Activated naive CD4-positive, alpha-beta T cell treated with anti-CD3 and anti-CD28 coated beads for 36 hours (primary cell): ENCODE measurements at regions not wholly inside any gene's neighbourhood (a gene's known extent, or its start where the extent isn't known, plus 50 kb on each side); places are given as distances from the start of the nearest gene placed in this dataset.
"Not testable (repeated sequence)": the region's sequence is repeated elsewhere in the genome, so short reads cannot be mapped to it uniquely, and the experiment has no call there.

Experiments used
- CTCF ChIA-PET: fragments of 350-600 bp; sonication (Branson Sonifier 250); formaldehyde crosslinking; loops from one replicate; lab custom pipeline; 2021; ENCODE audit warnings: antibody characterized with exemption; lab: Charles Lee
- DNase-seq: peaks from one replicate; pipeline ENCODE4 v3.0.0-alpha.2; 2020
- H3K27ac Mint-ChIP-seq: one replicate; pipeline ENCODE4 v1.8.0; 2021; ENCODE audit warnings: mild to moderate bottlenecking, mixed read lengths
- H3K27me3 Mint-ChIP-seq: one replicate; pipeline ENCODE4 v1.8.0; 2021; ENCODE audit warnings: low read depth, mixed read lengths
- H3K36me3 Mint-ChIP-seq: one replicate; pipeline ENCODE4 v1.8.0; 2021; ENCODE audit warnings: low read depth, mixed read lengths
- H3K4me1 Mint-ChIP-seq: one replicate; pipeline ENCODE4 v1.8.0; 2021; ENCODE audit warnings: low read depth, mixed read lengths
- H3K4me3 Mint-ChIP-seq: one replicate; pipeline ENCODE4 v1.8.0; 2021; ENCODE audit warnings: mild to moderate bottlenecking, moderate library complexity, mixed read lengths
- H3K9me3 Mint-ChIP-seq: one replicate; pipeline ENCODE4 v1.8.0; 2021; ENCODE audit warnings: mixed read lengths
- intact Hi-C: fragments of 100-400 bp; cut with micrococcal nuclease; formaldehyde crosslinking; loops from one replicate; pipeline ENCODE4 v1.15.1; 2023

GRCh38 chrX:102784550-102784949, 64.0 kb downstream of the GPRASP3 start:
- Mint-ChIP-seq H3K4me1 (no peaks in the 10 kb centered on the region), H3K9me3 (no peaks in the 10 kb centered on the region), H3K27me3 (no peaks in the 10 kb centered on the region), H3K27ac (no peak overlapping the region), H3K36me3 (peaks cover 16% of the 10 kb centered on the region), H3K4me3 (no peak overlapping the region)
- CTCF ChIA-PET, result no interaction called here
- no peak for DNase-seq
- intact Hi-C loops, result no loop called here

- CTCF ChIA-PET, result interaction anchor here (0.7 kb wide), 1 partner anchor 15 kb away, joined by 3 read pairs; no protein-coding TSS in a partner anchor
- Mint-ChIP-seq H3K27ac (no peak overlapping the region), H3K4me3 (no peak overlapping the region), H3K36me3 (peaks cover 24% of the 10 kb centered on the region), H3K9me3 (peaks cover 2% of the 10 kb centered on the region), H3K4me1 (no peaks in the 10 kb centered on the region), H3K27me3 (no peaks in the 10 kb centered on the region)
- intact Hi-C loops, result no loop called here
- DNase-seq, result no peak
Observed at GRCh38 chrX:102787283-102787682, 66.7 kb downstream of the GPRASP3 start.

DNA sequence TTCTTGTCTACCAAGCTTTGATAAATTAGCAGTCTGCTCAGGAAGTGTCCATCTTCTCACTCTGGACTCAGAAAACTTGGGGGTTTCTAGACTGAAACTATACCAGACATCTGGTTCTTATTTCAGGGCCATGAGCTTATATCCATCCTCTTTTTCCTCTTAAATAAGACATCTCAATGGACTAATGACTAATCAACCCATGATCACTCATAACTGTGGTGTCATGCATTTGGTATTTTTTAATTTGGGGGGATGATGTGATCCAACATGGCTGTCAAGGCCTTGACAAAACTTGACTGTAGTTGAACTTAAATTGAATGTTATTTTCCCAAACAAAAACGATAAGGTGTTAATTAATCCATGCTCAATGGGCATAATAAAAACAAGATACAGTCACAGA, 87.8 kb downstream of the GPRASP3 start:
- H3K4me3 Mint-ChIP-seq, result no peak overlapping the region
- no peaks in the 10 kb centered on the region for H3K9me3 Mint-ChIP-seq
- H3K27me3 Mint-ChIP-seq, result no peaks in the 10 kb centered on the region
- H3K4me1 Mint-ChIP-seq, result no peaks in the 10 kb centered on the region
- CTCF ChIA-PET, result interaction anchor here (0.7 kb wide), 1 partner anchor 143 kb away, joined by 3 read pairs; no protein-coding TSS in a partner anchor
- peaks cover 1% of the 10 kb centered on the region for H3K36me3 Mint-ChIP-seq
- intact Hi-C loops, result no loop called here
- no peak for DNase-seq
- no peak overlapping the region for H3K27ac Mint-ChIP-seq

DNA sequence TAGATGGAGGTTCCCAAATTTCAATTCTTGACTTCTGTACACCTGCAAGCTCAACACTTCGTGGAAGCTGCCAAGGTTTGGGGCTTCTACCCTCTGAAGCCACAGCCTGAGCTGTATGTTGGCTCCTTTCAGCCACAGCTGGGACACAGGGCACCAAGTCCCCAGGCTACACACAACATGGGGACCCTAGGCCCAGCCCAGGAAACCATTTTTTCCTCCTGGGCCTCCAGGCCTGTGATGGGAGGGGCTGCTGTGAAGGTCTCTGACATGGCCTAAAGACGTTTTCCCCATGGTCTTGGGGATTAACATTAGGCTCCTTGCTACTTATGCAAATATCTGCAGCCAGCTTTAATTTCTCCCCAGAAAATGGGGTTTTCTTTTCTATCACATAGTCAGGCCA, 97.7 kb downstream of the GPRASP3 start:
- H3K27me3 Mint-ChIP-seq, H3K4me1 Mint-ChIP-seq, H3K9me3 Mint-ChIP-seq, H3K27ac Mint-ChIP-seq, DNase-seq, intact Hi-C loops, H3K4me3 Mint-ChIP-seq, CTCF ChIA-PET: not testable (repeated sequence)
- peaks cover 28% of the 10 kb centered on the region for H3K36me3 Mint-ChIP-seq

GRCh38 chrX:102832661-102833060, 104.4 kb upstream of the RAB40AL start:
- H3K27me3 Mint-ChIP-seq, result no peaks in the 10 kb centered on the region
- H3K9me3 Mint-ChIP-seq, result no peaks in the 10 kb centered on the region
- intact Hi-C loops, result no loop called here
- CTCF ChIA-PET, result no interaction called here
- H3K36me3 Mint-ChIP-seq, result peaks cover 6% of the 10 kb centered on the region
- H3K4me1 Mint-ChIP-seq, result no peaks in the 10 kb centered on the region
- DNase-seq, result no peak
- no peak overlapping the region for H3K4me3 Mint-ChIP-seq
- H3K27ac Mint-ChIP-seq, result no peak overlapping the region

- H3K4me1 Mint-ChIP-seq, result no peaks in the 10 kb centered on the region
- H3K27me3 Mint-ChIP-seq, result no peaks in the 10 kb centered on the region
- H3K27ac Mint-ChIP-seq, result no peak overlapping the region
- no peak for DNase-seq
- no peaks in the 10 kb centered on the region for H3K9me3 Mint-ChIP-seq
- H3K36me3 Mint-ChIP-seq, result peaks cover 6% of the 10 kb centered on the region
- intact Hi-C loops, result no loop called here
- CTCF ChIA-PET, result no interaction called here
- no peak overlapping the region for H3K4me3 Mint-ChIP-seq
Observed at GRCh38 chrX:102833136-102833535, 103.9 kb upstream of the RAB40AL start.

GRCh38 chrX:102835504-102836146, 101.4 kb upstream of the RAB40AL start:
- no peaks in the 10 kb centered on the region for H3K27me3 Mint-ChIP-seq
- no peak overlapping the region for H3K27ac Mint-ChIP-seq
- intact Hi-C loops, result loop anchor here (5.0 kb wide), 1 partner anchor 318 kb away; the partner anchor contains the start of gene TMSB15A
- CTCF ChIA-PET, result interaction anchor here (1.0 kb wide), 1 partner anchor 64 kb away, joined by 3 read pairs; no protein-coding TSS in a partner anchor
- H3K4me1 Mint-ChIP-seq, result no peaks in the 10 kb centered on the region
- DNase-seq, result peak; percentile 16
- peaks cover 4% of the 10 kb centered on the region for H3K36me3 Mint-ChIP-seq
- no peak overlapping the region for H3K4me3 Mint-ChIP-seq
- H3K9me3 Mint-ChIP-seq, result no peaks in the 10 kb centered on the region

- CTCF ChIA-PET, result no interaction called here
- H3K36me3 Mint-ChIP-seq, result no peaks in the 10 kb centered on the region
- no peak for DNase-seq
- no peak overlapping the region for H3K4me3 Mint-ChIP-seq
- H3K4me1 Mint-ChIP-seq, result no peaks in the 10 kb centered on the region
- H3K27me3 Mint-ChIP-seq, result no peaks in the 10 kb centered on the region
- no peak overlapping the region for H3K27ac Mint-ChIP-seq
- intact Hi-C loops, result loop anchor here (5.0 kb wide), 1 partner anchor 321 kb away; the partner anchor contains the start of gene TMSB15A
- no peaks in the 10 kb centered on the region for H3K9me3 Mint-ChIP-seq
Observed at GRCh38 chrX:102837847-102838246, 99.2 kb upstream of the RAB40AL start.

- Mint-ChIP-seq H3K36me3 (no peaks in the 10 kb centered on the region), H3K27ac (no peak overlapping the region), H3K9me3 (no peaks in the 10 kb centered on the region), H3K27me3 (no peaks in the 10 kb centered on the region), H3K4me1 (no peaks in the 10 kb centered on the region), H3K4me3 (no peak overlapping the region)
- CTCF ChIA-PET, result no interaction called here
- no peak for DNase-seq
- intact Hi-C loops, result no loop called here
Observed at GRCh38 chrX:102840871-102841705, 96.0 kb upstream of the RAB40AL start.

GRCh38 chrX:102841706-102842003, 95.4 kb upstream of the RAB40AL start:
- Mint-ChIP-seq H3K27ac (no peak overlapping the region), H3K4me1 (peaks cover 3% of the 10 kb centered on the region), H3K4me3 (no peak overlapping the region), H3K27me3 (no peaks in the 10 kb centered on the region), H3K9me3 (no peaks in the 10 kb centered on the region), H3K36me3 (no peaks in the 10 kb centered on the region)
- CTCF ChIA-PET, result no interaction called here
- DNase-seq, result no peak
- intact Hi-C loops, result no loop called here

DNA sequence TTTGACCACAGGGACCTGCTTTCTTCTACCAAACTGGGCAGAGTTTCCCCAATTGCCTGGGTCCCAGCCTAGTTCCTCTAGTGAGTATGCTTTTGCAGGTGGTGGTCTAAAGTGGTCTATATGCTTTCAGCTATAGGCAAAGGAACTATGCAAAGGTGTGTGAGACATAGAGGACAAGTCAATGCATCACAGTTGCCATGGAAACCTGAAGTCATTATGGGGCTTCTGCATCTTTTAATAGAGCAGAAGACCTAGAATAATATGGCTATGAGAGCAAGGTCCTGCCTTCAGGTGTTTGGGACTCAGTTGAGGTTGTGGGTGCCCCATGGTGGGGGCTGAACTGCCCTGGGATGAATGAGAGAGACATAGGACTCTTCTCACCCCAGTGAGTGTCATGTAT, 92.1 kb upstream of the RAB40AL start:
- Mint-ChIP-seq H3K36me3 (peaks cover 2% of the 10 kb centered on the region), H3K27ac (no peak overlapping the region), H3K4me3 (no peak overlapping the region), H3K27me3 (no peaks in the 10 kb centered on the region), H3K4me1 (peaks cover 5% of the 10 kb centered on the region), H3K9me3 (no peaks in the 10 kb centered on the region)
- DNase-seq, result no peak
- CTCF ChIA-PET, result no interaction called here
- intact Hi-C loops, result no loop called here

DNA sequence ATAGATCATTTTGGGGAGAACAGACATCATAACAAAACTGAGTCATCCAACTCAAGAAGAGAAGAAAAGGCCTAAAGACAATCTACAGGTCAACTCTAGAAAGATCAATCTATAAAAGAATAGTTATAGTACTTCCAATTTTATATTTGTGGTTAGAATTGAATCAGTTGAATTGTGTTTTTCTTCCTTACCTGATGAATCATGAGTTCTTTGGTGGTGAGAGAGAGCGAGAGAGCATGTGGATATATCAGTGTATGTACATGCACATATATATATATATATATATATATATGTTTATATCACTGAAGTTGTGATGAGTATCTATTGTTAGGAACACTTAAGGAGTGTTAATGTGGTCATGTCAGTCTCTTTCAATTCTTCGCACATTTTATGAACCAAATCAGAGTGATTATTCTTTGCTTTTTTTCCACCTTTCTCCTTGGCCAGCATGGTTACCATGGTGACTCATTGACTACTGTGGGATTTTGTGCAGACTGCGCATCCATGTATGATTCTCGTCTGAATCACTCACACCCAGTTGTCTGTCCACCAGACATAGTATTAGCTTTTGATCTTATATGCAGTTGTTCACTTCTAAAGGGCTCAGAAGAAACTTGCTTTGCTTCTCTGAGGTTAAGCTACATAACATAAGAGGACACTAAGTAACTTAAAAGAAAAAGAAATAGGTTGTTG, 90.4 kb upstream of the RAB40AL start:
- H3K27ac Mint-ChIP-seq, result no peak overlapping the region
- no peaks in the 10 kb centered on the region for H3K9me3 Mint-ChIP-seq
- peaks cover 5% of the 10 kb centered on the region for H3K4me1 Mint-ChIP-seq
- intact Hi-C loops, result no loop called here
- no peaks in the 10 kb centered on the region for H3K27me3 Mint-ChIP-seq
- DNase-seq, result no peak
- peaks cover 2% of the 10 kb centered on the region for H3K36me3 Mint-ChIP-seq
- CTCF ChIA-PET, result no interaction called here
- H3K4me3 Mint-ChIP-seq, result no peak overlapping the region
